ENCODE measurements at regions not wholly inside any gene's neighbourhood (a gene's known extent, or its start where the extent isn't known, plus 50 kb on each side); places are given as distances from the start of the nearest gene placed in this dataset.

DNA sequence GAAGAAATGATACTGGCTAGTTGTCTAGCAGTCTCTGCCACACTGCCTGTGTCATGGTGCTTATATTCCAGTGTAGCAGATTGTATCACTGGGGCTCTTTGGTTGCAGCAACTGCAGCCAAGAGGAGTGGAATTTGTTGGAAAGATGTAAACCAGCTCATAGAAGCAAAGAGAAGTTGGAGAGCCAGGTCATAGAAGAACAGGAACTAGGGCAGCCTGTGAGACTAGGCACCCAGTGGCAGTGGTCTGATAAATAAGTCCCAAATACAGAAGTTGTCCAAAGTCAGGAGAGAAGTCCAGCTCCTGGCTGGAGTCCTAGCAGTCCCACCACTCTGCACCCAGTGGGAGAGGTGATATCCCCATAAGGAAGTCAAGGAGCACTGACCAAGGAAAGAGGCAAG is 172.5 kb upstream of the ARID2 start:
- no peak for TF ChIP-seq EZH2 (IDR thresholded peaks at IDR 0.05; ENCODE audit: borderline replicate concordance, low read length)
- no peak for TF ChIP-seq CTCF (IDR thresholded peaks at IDR 0.05; ENCODE audit: low read length)
